ENCODE measurements at regions not wholly inside any gene's neighbourhood (a gene's known extent, or its start where the extent isn't known, plus 50 kb on each side); places are given as distances from the start of the nearest gene placed in this dataset.

- Histone ChIP-seq H3K27ac (ENCODE audit: low read depth in 1 of 2, low read length in 2 of 2) (no peak overlapping the region), H3K27me3 (ENCODE audit: control insufficient read depth in 4 of 4, insufficient read depth in 4 of 4, low read length in 3 of 4) (no peaks in the 10 kb centered on the region), H3K9ac (ENCODE audit: low read depth in 1 of 2, low read length in 2 of 2) (no peak overlapping the region), H3K36me3 (ENCODE audit: control insufficient read depth in 4 of 4, insufficient read depth in 3 of 4, low read depth in 1 of 4, low read length in 3 of 4) (no peaks in the 10 kb centered on the region), H3K4me3 (ENCODE audit: low read depth in 1 of 3, low read length in 3 of 3) (no peak overlapping the region), H3K4me1 (ENCODE audit: control insufficient read depth in 4 of 4, insufficient read depth in 4 of 4, low read length in 3 of 4) (peaks cover 0 to 6% (median 0%) of the 10 kb centered on the region in 4 donors), H3K9me3 (ENCODE audit: control insufficient read depth in 4 of 4, low read length in 3 of 4) (no peaks in the 10 kb centered on the region)
- no peak for TF ChIP-seq TAF1 (conservative IDR thresholded peaks at IDR 0.05)
- TF ChIP-seq SP1 (IDR thresholded peaks at IDR 0.05), result no peak
- no peak for TF ChIP-seq GABPA (IDR thresholded peaks at IDR 0.05 in 1 of 2, conservative IDR thresholded peaks at IDR 0.05 in 1 of 2)
- TF ChIP-seq ATF3 (IDR thresholded peaks at IDR 0.05), result no peak
- TF ChIP-seq NR2F2 (IDR thresholded peaks at IDR 0.05), result no peak
- TF ChIP-seq JUND (IDR thresholded peaks at IDR 0.05), result no peak
- no peak for TF ChIP-seq ZBTB33 (IDR thresholded peaks at IDR 0.05)
- TF ChIP-seq HNF4A (conservative IDR thresholded peaks at IDR 0.05), result no peak
- TF ChIP-seq FOXA2 (IDR thresholded peaks at IDR 0.05), result no peak
- TF ChIP-seq YY1 (IDR thresholded peaks at IDR 0.05), result no peak
- no peak for TF ChIP-seq HNF4G (IDR thresholded peaks at IDR 0.05)
- TF ChIP-seq, protein P1, sequence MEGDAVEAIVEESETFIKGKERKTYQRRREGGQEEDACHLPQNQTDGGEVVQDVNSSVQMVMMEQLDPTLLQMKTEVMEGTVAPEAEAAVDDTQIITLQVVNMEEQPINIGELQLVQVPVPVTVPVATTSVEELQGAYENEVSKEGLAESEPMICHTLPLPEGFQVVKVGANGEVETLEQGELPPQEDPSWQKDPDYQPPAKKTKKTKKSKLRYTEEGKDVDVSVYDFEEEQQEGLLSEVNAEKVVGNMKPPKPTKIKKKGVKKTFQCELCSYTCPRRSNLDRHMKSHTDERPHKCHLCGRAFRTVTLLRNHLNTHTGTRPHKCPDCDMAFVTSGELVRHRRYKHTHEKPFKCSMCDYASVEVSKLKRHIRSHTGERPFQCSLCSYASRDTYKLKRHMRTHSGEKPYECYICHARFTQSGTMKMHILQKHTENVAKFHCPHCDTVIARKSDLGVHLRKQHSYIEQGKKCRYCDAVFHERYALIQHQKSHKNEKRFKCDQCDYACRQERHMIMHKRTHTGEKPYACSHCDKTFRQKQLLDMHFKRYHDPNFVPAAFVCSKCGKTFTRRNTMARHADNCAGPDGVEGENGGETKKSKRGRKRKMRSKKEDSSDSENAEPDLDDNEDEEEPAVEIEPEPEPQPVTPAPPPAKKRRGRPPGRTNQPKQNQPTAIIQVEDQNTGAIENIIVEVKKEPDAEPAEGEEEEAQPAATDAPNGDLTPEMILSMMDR (IDR thresholded peaks at IDR 0.05; ENCODE audit: low read depth, low read length, missing input control), result no peak
- TF ChIP-seq EGR1 (IDR thresholded peaks at IDR 0.05; ENCODE audit: low read depth in 2 of 2), result no peak
- no peak for TF ChIP-seq FOXA1 (IDR thresholded peaks at IDR 0.05)
- TF ChIP-seq RXRA (IDR thresholded peaks at IDR 0.05), result no peak
- TF ChIP-seq, protein P2, sequence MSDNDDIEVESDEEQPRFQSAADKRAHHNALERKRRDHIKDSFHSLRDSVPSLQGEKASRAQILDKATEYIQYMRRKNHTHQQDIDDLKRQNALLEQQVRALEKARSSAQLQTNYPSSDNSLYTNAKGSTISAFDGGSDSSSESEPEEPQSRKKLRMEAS (IDR thresholded peaks at IDR 0.05), result no peak
- TF ChIP-seq RAD21 (IDR thresholded peaks at IDR 0.05), result no peak
- no peak for TF ChIP-seq REST (IDR thresholded peaks at IDR 0.05)
- DNase-seq (ENCODE audit: low spot score), result no peak
- 93% methylated on average over 6 of the region's 6 CpGs for WGBS
These were observed 73.5 kb upstream of the CLDN14 start for GRCh38 chr21:36553406-36553805.

All from liver (tissue), 8 donors.